ENCODE measurements at regions not wholly inside any gene's neighbourhood (a gene's known extent, or its start where the extent isn't known, plus 50 kb on each side); places are given as distances from the start of the nearest gene placed in this dataset.

DNA sequence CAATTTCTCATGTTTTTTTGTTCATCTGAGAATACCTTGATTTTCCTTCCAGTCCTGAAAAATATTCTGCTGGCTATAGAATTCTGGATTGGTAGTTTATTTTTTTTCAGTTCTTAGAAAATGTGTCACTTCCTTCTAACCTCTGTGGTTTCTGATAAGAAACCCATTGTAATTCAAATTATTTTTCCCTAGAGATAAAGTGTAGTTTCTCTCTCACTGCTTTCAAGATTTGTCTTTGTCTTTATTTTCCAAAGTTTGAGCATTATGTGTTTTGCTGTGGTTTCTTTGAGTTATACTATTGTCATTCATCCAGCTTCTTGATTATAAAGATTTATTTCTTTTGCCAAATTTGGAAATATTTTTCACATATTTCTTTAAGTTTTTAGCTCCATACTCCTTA is 324.0 kb upstream of the SPRY2 start:
- Histone ChIP-seq H3K27me3 (ENCODE audit: control insufficient read depth, insufficient read depth, low read length) (no peaks in the 10 kb centered on the region), H3K4me3 (ENCODE audit: insufficient read depth, low read depth, low read length) (no peak overlapping the region), H3K36me3 (replicated peaks; ENCODE audit: control insufficient read depth, insufficient read depth, low read length) (no peaks in the 10 kb centered on the region)
- DNase-seq: no peak

DNA sequence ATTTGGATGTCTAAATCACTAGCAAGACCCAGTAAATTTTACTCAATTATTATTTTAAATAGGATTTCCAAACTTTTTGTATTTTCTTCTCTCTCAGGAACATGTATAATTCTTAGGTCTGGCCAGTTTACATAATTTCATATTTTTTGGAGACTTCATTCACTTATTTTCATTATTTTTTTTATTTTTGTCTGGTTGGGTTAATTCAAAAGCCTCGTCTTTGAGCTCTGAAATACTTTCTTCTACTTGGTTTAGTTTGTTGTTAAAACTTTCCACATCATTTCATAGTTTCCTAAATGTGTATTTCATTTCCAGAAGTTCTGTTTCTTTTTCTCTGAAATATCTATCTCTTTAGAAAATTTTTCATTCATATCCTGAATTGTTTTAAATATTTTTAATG is 322.9 kb upstream of the SPRY2 start:
- no peak for DNase-seq
- no peak overlapping the region for H3K4me3 ChIP-seq (ENCODE audit: insufficient read depth, low read depth, low read length)
- no peaks in the 10 kb centered on the region for H3K36me3 ChIP-seq (replicated peaks; ENCODE audit: control insufficient read depth, insufficient read depth, low read length)
- H3K27me3 ChIP-seq (ENCODE audit: control insufficient read depth, insufficient read depth, low read length): no peaks in the 10 kb centered on the region

DNA sequence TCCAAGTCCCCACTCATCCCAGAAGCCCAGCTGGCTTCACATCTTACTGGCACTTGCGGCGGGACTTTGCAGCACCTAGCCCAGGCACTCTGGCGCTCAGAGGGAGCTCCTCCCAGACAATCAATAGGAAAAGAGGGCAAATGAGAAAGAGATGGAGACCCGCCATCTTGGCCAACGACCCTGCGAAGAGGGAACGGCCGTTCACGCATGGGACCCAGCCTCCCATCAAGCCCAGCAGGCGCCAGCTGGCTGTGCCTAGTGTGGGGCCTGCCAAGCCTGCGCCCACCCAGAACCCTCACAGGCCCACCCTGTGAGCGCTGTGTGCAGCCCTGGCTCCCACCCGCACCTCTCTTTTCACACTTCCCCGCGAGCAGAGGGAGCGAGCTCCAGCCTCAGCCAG is 317.8 kb upstream of the SPRY2 start:
- Histone ChIP-seq H3K36me3 (replicated peaks; ENCODE audit: control insufficient read depth, insufficient read depth, low read length) (no peaks in the 10 kb centered on the region), H3K27me3 (ENCODE audit: control insufficient read depth, insufficient read depth, low read length) (no peaks in the 10 kb centered on the region), H3K4me3 (ENCODE audit: insufficient read depth, low read depth, low read length) (no peak overlapping the region)
- no peak for DNase-seq

DNA sequence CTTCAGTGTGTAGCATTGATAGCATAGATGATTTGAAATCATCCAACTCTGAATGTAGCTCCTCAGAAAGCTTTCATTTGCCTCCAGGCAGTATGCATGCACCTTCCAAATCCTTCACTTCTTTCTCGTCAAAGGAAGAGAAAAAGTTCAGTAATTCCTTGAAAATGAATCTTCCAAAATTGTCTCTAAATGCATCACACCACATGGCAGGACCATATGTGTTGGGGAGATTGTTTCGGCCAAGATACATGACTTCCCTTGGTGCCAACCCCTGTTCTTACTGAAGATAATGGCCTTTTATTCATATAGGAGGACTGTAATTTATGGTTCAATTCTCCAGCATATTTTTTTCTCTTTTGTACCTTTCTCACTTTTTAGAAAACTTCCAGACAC is 315.6 kb upstream of the SPRY2 start:
- Histone ChIP-seq H3K4me3 (ENCODE audit: insufficient read depth, low read depth, low read length) (no peak overlapping the region), H3K36me3 (replicated peaks; ENCODE audit: control insufficient read depth, insufficient read depth, low read length) (no peaks in the 10 kb centered on the region), H3K27me3 (ENCODE audit: control insufficient read depth, insufficient read depth, low read length) (no peaks in the 10 kb centered on the region)
- DNase-seq: no peak

DNA sequence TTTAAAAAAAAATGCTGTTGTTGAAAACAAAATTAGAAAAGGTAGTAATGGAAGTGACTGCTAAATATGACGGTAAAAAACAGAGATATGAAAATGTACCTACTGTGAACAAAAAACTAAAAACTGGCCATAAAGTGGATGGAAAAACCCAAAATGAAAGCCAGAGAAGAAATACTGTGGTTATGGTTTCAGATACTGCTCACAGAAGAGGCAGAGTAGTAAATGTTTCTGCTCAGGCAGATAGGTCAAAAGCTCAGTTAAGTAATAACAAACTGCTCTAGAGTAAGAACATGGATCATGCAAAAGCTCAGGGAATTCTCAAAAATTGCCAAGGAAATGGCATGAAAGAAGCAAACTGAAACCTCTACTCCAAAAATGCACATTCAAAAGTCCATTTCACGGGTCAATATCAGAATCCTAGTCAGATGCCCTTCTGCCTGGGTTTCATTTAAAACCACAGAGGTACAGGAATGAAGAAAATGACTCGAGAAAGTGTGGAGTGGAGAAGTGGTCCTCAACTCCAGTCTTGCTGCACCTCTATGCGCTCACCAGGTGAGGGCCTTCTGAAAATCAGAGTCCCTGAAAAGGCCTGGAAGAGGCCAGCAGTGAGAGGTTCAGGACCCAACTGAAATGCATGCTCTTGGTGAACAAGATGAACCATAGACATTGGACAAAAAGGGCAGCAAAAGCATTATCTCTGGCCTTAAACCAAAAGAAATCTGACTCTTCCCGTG is 315.0 kb upstream of the SPRY2 start:
- peak; percentile 26 for DNase-seq
- Histone ChIP-seq H3K27me3 (ENCODE audit: control insufficient read depth, insufficient read depth, low read length) (no peaks in the 10 kb centered on the region), H3K36me3 (replicated peaks; ENCODE audit: control insufficient read depth, insufficient read depth, low read length) (no peaks in the 10 kb centered on the region), H3K4me3 (ENCODE audit: insufficient read depth, low read depth, low read length) (no peak overlapping the region)

DNA sequence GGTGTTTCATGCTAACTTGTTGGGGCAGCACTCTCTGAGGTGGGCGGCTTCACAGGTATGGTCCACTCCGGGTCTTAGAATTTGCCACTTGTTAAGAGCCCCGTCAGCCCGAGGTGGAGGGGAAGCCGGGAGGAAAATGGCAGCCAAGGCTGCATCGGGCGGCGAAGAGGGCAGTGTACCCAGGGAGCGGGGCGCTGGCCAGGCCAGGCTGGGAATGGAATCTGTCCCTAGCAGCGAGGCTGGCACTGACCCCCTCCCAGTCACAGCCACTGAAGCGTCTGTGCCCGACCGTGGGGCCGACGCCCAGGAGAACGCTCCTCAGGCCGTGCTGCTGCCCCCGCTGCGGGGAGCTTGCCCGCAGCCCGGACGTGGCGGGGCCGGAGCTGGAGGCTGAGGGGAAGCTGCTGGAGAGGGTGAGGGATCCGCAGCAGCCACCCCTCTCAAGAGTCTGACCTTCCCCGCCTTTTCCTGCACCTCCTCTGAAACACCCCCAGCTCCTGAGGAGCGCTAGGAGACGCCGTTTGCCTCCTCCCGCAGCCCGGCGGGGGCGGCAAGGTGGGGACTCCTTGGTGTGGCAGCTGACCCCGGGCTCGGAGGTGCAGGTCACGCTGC is 313.8 kb upstream of the SPRY2 start:
- H3K27me3 ChIP-seq (ENCODE audit: control insufficient read depth, insufficient read depth, low read length): no peaks in the 10 kb centered on the region
- H3K4me3 ChIP-seq (ENCODE audit: insufficient read depth, low read depth, low read length): no peak overlapping the region
- peak; percentile 16 for DNase-seq

DNA sequence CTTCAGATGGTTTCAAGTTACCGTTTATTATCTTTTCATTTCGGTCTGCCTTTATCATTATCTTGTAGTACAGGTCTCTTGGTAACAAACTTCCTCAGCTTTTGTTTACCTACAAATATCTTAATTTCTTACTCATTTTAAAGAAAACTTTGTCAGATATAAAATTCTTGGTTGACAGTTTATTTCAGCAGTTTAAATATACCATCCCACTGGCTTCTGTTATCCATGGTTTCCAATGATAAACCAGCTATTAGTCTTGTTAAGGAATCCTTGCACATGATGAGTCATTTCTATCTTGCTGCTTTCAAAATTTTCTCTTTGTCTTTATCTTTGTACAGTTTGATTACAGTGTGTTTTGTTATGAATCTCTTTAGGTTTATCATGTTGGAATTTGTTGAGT is 308.3 kb upstream of the SPRY2 start:
- H3K36me3 ChIP-seq (replicated peaks; ENCODE audit: control insufficient read depth, insufficient read depth, low read length): no peaks in the 10 kb centered on the region
- DNase-seq: no peak
- H3K27me3 ChIP-seq (ENCODE audit: control insufficient read depth, insufficient read depth, low read length): no peaks in the 10 kb centered on the region
- no peak overlapping the region for H3K4me3 ChIP-seq (ENCODE audit: insufficient read depth, low read depth, low read length)

More for the DNA sequence above, 313.8 kb upstream of the SPRY2 start:
- no peaks in the 10 kb centered on the region for H3K36me3 ChIP-seq (replicated peaks; ENCODE audit: control insufficient read depth, insufficient read depth, low read length)

DNA sequence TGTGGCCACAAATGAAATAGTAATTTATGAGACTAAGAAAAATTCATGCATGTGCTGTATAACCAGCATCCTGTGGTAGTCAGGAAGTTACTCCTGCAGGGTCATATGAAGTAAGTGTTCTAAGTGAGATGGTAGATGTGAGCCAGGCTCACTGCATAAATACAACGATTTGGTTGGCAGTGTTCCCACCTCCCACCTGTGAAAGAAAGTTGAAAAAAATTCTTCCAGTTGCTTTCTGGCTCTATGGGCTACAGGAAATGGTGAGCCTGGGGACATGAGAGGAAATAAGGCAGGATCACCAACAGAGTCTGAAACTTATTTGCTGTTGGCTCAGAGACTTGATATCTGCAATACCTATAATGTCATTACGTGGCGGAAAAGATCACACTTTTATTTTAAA is 301.7 kb upstream of the SPRY2 start:
- no peak for DNase-seq
- no peaks in the 10 kb centered on the region for H3K27me3 ChIP-seq (ENCODE audit: control insufficient read depth, insufficient read depth, low read length)
- H3K4me3 ChIP-seq (ENCODE audit: insufficient read depth, low read depth, low read length): no peak overlapping the region
- no peaks in the 10 kb centered on the region for H3K36me3 ChIP-seq (replicated peaks; ENCODE audit: control insufficient read depth, insufficient read depth, low read length)

DNA sequence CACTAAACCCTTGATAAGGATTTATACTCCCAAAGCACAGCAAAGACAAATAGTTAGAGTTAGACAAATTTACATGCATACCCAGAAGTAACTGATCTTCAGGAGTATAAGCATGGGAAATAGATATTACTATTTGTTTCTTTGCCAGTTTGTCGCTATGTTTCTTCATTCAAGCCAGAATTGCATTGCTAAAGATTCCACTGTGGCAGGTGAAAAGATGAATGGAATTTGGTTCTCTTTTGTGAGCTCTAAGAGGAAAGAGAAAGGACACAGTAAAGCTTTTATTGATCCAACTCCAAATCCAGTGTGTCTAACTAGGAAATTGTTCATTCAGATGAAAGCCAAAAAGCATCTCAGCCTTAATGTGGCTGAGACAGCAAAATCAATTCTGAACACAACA is 292.3 kb upstream of the SPRY2 start:
- DNase-seq: no peak
- H3K4me3 ChIP-seq (ENCODE audit: insufficient read depth, low read depth, low read length): no peak overlapping the region
- no peaks in the 10 kb centered on the region for H3K27me3 ChIP-seq (ENCODE audit: control insufficient read depth, insufficient read depth, low read length)
- H3K36me3 ChIP-seq (replicated peaks; ENCODE audit: control insufficient read depth, insufficient read depth, low read length): no peaks in the 10 kb centered on the region

DNA sequence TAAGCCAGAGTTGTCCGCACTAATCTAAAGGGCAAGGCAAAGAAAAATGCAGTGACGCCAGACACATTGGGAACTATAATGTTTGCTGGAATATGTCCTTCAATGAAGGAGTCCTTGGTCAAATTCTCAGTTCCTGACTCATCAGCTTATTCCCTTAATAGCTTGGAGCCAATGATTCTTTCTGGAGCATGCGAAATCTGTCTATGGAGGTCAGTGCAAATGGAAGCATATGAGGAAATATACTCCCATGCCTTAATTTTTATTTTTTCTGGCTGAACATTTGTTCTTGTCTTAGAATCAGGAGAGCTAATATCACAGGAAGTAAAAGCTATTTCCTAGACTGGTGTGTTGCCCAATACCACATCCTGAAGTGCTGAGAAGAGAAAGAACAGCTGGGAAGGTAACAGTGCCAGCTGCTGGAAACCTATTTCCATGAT is 289.8 kb upstream of the SPRY2 start:
- Histone ChIP-seq H3K36me3 (replicated peaks; ENCODE audit: control insufficient read depth, insufficient read depth, low read length) (no peaks in the 10 kb centered on the region), H3K4me3 (ENCODE audit: insufficient read depth, low read depth, low read length) (no peak overlapping the region), H3K27me3 (ENCODE audit: control insufficient read depth, insufficient read depth, low read length) (no peaks in the 10 kb centered on the region)
- DNase-seq: no peak

DNA sequence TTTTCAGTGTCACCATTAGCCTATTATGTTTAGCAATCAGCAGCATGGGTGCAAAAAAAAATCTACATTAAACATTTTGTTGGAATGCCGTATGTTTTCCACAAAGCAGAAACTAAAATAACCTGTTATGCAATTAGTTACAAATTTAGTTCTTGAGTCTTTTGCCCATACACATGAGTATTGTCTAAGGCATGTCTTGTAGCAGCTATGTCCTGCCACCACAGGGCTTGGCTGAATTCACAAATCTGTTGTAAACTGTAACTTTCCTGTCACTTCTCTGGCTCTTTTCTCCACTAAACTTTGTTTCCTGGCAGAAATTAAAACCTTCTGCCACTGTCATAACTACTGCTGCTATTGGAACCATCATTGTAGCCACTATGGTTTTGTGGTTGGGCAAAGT is 277.9 kb upstream of the SPRY2 start:
- Histone ChIP-seq H3K4me3 (ENCODE audit: insufficient read depth, low read depth, low read length) (no peak overlapping the region), H3K27me3 (ENCODE audit: control insufficient read depth, insufficient read depth, low read length) (no peaks in the 10 kb centered on the region), H3K36me3 (replicated peaks; ENCODE audit: control insufficient read depth, insufficient read depth, low read length) (no peaks in the 10 kb centered on the region)
- no peak for DNase-seq

DNA sequence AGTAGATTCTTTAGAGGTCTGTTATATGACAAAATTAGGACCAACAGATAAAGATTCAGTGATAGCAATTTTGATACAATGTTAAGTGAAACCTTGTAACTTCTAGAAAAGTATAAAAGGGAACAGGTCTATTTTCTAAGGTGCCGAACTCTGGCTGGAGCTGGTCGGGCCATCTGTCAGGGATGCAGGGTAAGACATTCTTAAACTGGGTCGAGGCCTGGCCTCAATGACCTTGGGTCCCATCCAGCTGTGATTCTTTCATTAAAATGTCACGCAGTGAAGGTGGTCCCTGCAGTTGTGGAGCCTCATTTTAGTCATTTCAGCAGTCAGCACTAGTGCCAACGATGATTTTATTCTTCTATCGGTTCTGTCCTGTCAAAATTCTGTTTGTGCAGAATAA is 271.9 kb upstream of the SPRY2 start:
- H3K36me3 ChIP-seq (replicated peaks; ENCODE audit: control insufficient read depth, insufficient read depth, low read length): no peaks in the 10 kb centered on the region
- DNase-seq: peak; percentile 2
- no peak overlapping the region for H3K4me3 ChIP-seq (ENCODE audit: insufficient read depth, low read depth, low read length)
- no peaks in the 10 kb centered on the region for H3K27me3 ChIP-seq (ENCODE audit: control insufficient read depth, insufficient read depth, low read length)

DNA sequence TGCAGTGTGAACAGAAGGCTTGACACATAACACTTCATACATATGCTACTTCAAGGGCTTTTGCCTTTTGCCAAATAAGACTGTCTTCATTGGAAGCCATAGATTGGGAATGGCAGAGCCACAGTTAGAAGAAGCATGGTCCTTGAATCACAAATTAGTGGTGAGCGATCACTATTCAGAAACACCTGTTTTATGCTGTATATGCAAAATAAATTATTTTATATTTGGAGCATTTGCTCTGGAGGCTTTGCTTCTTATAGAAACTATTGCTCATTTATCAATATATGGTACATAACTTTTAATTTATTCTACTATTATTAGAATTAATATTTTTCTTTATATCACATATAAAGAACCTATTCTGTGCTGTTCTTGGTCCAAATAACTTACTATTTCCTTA is 270.4 kb upstream of the SPRY2 start:
- DNase-seq: no peak
- Histone ChIP-seq H3K27me3 (ENCODE audit: control insufficient read depth, insufficient read depth, low read length) (no peaks in the 10 kb centered on the region), H3K4me3 (ENCODE audit: insufficient read depth, low read depth, low read length) (no peak overlapping the region), H3K36me3 (replicated peaks; ENCODE audit: control insufficient read depth, insufficient read depth, low read length) (no peaks in the 10 kb centered on the region)

DNA sequence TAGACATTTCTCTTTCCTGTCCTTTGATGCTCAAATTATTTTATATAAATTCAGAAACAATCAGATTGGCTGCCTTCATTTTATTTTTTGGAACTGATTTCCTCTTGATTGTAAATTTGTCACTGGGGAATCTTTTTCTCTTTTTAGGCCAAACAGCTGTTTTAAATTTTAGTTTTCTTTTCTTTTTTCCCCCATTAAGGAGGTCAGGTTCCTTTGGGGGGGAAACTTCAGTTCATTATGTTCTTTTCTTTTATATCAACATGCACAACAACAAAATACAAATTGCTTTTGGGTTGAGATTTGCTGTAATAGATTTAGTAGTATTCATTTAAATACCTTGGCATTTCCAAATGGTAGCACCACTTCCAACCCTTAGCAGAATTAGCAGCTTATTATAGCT is 264.8 kb upstream of the SPRY2 start:
- H3K27me3 ChIP-seq (ENCODE audit: control insufficient read depth, insufficient read depth, low read length): no peaks in the 10 kb centered on the region
- no peak for DNase-seq
- H3K36me3 ChIP-seq (replicated peaks; ENCODE audit: control insufficient read depth, insufficient read depth, low read length): no peaks in the 10 kb centered on the region
- H3K4me3 ChIP-seq (ENCODE audit: insufficient read depth, low read depth, low read length): no peak overlapping the region

DNA sequence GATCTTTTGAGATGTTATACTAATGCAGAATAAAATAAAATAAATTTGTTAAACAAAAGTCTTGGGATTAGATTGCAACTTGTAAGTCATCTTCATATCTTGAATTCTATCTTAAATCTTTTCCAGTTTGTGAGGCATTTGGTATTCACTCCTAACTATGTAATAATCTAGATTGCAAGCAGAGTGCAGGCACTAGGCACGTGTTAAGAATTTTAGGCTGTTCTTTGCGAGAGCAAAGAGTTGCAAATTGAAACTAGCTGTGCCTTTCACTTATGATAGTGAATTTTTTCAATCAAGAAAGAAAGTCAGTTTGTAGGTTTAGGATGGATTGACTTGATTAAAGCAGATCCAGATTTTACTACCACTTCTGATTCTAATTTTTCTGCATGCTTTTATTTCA is 264.1 kb upstream of the SPRY2 start:
- H3K36me3 ChIP-seq (replicated peaks; ENCODE audit: control insufficient read depth, insufficient read depth, low read length): no peaks in the 10 kb centered on the region
- no peak overlapping the region for H3K4me3 ChIP-seq (ENCODE audit: insufficient read depth, low read depth, low read length)

DNA sequence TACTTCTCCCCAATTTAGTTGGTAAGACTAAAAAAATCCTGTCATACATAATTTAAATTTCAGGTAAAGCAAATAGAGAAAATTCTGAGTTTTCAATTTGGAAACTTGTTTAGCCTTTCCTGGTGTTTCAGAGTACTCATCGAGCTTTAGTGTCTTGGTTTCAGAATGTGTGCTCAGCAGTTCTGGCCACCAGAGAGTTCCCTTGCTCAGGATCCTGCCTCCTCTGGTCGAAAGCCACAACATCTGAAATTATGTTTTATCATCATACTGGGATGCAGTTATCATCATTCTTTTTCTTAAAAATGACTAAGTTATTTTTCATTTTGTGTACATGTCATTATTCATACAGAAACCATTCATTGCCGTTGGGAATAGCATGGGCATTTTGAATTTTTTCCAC is 263.2 kb upstream of the SPRY2 start:
- Histone ChIP-seq H3K27me3 (ENCODE audit: control insufficient read depth, insufficient read depth, low read length) (no peaks in the 10 kb centered on the region), H3K36me3 (replicated peaks; ENCODE audit: control insufficient read depth, insufficient read depth, low read length) (no peaks in the 10 kb centered on the region), H3K4me3 (ENCODE audit: insufficient read depth, low read depth, low read length) (no peak overlapping the region)
- DNase-seq: no peak

More for the DNA sequence above, 264.1 kb upstream of the SPRY2 start:
- no peak for DNase-seq
- H3K27me3 ChIP-seq (ENCODE audit: control insufficient read depth, insufficient read depth, low read length): no peaks in the 10 kb centered on the region

Measured in H7 (cell line).